SK-N-SH treated with all-trans-retinoic acid at 6 μM for 48 hours (cell line): ENCODE measurements at regions not wholly inside any gene's neighbourhood (a gene's known extent, or its start where the extent isn't known, plus 50 kb on each side); places are given as distances from the start of the nearest gene placed in this dataset.

Experiments
- ZFP30 ChIP-seq: fragments of 450-650 bp; formaldehyde crosslinking; IDR thresholded peaks from 2 replicates; pipeline ENCODE4 v1.5.0; 2022; ENCODE audit warnings: mild to moderate bottlenecking, moderate library complexity
- TF ChIP-seq, protein P1 (sequence below): fragments of 250-450 bp; sonication (Bioruptor Pico); IDR thresholded peaks from 2 replicates; pipeline ENCODE4 v1.8.0; 2020; ENCODE audit warnings: mild to moderate bottlenecking, moderate library complexity, borderline replicate concordance

DNA sequence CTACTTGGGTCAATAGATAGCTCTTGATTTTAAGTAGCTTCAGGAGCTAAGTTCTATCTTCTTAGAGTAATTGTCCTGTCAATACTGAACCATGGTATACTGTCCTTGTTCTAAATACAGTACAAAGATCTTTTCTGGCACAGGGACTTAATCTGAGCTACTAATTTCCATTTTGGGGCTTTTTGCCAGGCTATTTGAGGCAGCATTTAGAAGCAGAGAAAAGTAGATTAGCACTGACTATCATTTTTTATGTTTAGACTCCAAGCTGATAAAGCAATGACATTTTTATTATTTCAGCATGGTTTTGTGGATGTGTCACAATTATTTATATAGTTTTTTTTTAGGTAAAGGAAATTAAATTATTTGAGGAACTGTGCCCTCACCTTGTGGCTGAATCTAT, 163.2 kb downstream of the FAT3 start:
- TF ChIP-seq ZFP30 (CRISPR knock-in tag): no peak
- TF ChIP-seq, protein P1, sequence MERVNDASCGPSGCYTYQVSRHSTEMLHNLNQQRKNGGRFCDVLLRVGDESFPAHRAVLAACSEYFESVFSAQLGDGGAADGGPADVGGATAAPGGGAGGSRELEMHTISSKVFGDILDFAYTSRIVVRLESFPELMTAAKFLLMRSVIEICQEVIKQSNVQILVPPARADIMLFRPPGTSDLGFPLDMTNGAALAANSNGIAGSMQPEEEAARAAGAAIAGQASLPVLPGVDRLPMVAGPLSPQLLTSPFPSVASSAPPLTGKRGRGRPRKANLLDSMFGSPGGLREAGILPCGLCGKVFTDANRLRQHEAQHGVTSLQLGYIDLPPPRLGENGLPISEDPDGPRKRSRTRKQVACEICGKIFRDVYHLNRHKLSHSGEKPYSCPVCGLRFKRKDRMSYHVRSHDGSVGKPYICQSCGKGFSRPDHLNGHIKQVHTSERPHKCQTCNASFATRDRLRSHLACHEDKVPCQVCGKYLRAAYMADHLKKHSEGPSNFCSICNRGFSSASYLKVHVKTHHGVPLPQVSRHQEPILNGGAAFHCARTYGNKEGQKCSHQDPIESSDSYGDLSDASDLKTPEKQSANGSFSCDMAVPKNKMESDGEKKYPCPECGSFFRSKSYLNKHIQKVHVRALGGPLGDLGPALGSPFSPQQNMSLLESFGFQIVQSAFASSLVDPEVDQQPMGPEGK: no peak
